SK-N-SH treated with all-trans-retinoic acid at 6 μM for 48 hours (cell line): ENCODE measurements at regions not wholly inside any gene's neighbourhood (a gene's known extent, or its start where the extent isn't known, plus 50 kb on each side); places are given as distances from the start of the nearest gene placed in this dataset.

Source experiments
- ATAC-seq: fragments of 200-7000 bp; cut with Tn5 transposase; 3 replicates; pipeline ENCODE4 v1.9.1; 2020; ENCODE audit warnings: mild to moderate bottlenecking, moderate library complexity
- ARNTL ChIP-seq: fragments of 450-650 bp; formaldehyde crosslinking; IDR thresholded peaks from 2 replicates; pipeline ENCODE4 v1.5.0; 2020; ENCODE audit warnings: low read depth, mild to moderate bottlenecking, moderate library complexity, borderline replicate concordance
- BACH2 ChIP-seq: fragments of 250-450 bp; sonication (Bioruptor Pico); IDR thresholded peaks from 2 replicates; pipeline ENCODE4 v1.9.0; 2021; ENCODE audit warnings: mild to moderate bottlenecking, borderline replicate concordance
- CSDC2 ChIP-seq: fragments of 250-450 bp; sonication (Bioruptor Pico); IDR thresholded peaks from 2 replicates; pipeline ENCODE4 v1.5.0; 2020; ENCODE audit warnings: mild to moderate bottlenecking, moderate library complexity
- ESRRG ChIP-seq: fragments of 250-450 bp; sonication (Bioruptor Pico); IDR thresholded peaks from 2 replicates; pipeline ENCODE4 v1.6.1; 2021; ENCODE audit warnings: mild to moderate bottlenecking
- GLIS3 ChIP-seq: fragments of 250-450 bp; sonication (Bioruptor Pico); IDR thresholded peaks from 2 replicates; pipeline ENCODE4 v1.5.0; 2020; ENCODE audit warnings: mild to moderate bottlenecking, moderate library complexity
- OSR1 ChIP-seq: fragments of 250-450 bp; sonication (Bioruptor Pico); IDR thresholded peaks from 2 replicates; pipeline ENCODE4 v1.8.0; 2022; ENCODE audit warnings: moderate library complexity, mild to moderate bottlenecking, inconsistent platforms
- PATZ1 ChIP-seq: fragments of 250-450 bp; sonication (Bioruptor Pico); IDR thresholded peaks from 2 replicates; pipeline ENCODE4 v1.8.0; 2020; ENCODE audit warnings: mild to moderate bottlenecking, moderate library complexity, borderline replicate concordance
- PPARA ChIP-seq: fragments of 250-450 bp; sonication (Bioruptor Pico); IDR thresholded peaks from 2 replicates; pipeline ENCODE4 v1.5.0; 2020; ENCODE audit warnings: mild to moderate bottlenecking, borderline replicate concordance
- RARB ChIP-seq: fragments of 250-450 bp; sonication (Bioruptor Pico); IDR thresholded peaks from 2 replicates; pipeline ENCODE4 v1.8.0; 2021; ENCODE audit warnings: mild to moderate bottlenecking, moderate library complexity
- SNAI2 ChIP-seq: fragments of 250-450 bp; sonication (Bioruptor Pico); IDR thresholded peaks from 2 replicates; pipeline ENCODE4 v1.5.0; 2020; ENCODE audit warnings: mild to moderate bottlenecking, moderate library complexity
- TCF4 ChIP-seq: fragments of 250-450 bp; sonication (Bioruptor Pico); IDR thresholded peaks from 2 replicates; pipeline ENCODE4 v1.8.0; 2021; ENCODE audit warnings: mild to moderate bottlenecking, moderate library complexity, borderline replicate concordance
- TOX ChIP-seq: fragments of 250-450 bp; sonication (Bioruptor Pico); IDR thresholded peaks from 2 replicates; pipeline ENCODE4 v1.8.0; 2021; ENCODE audit warnings: mild to moderate bottlenecking, moderate library complexity, borderline replicate concordance
- TSHZ2 ChIP-seq: fragments of 250-450 bp; sonication (Bioruptor Pico); IDR thresholded peaks from 2 replicates; pipeline ENCODE4 v1.5.0; 2020; ENCODE audit warnings: mild to moderate bottlenecking, moderate library complexity
- ZC3H10 ChIP-seq: fragments of 250-450 bp; sonication (Bioruptor Pico); IDR thresholded peaks from 2 replicates; pipeline ENCODE4 v1.5.1; 2021; ENCODE audit warnings: mild to moderate bottlenecking, moderate library complexity
- ZFP3 ChIP-seq: fragments of 250-450 bp; sonication (Bioruptor Pico); IDR thresholded peaks from 2 replicates; pipeline ENCODE4 v1.5.0; 2020; ENCODE audit warnings: mild to moderate bottlenecking, moderate library complexity
- ZFP30 ChIP-seq: fragments of 450-650 bp; formaldehyde crosslinking; IDR thresholded peaks from 2 replicates; pipeline ENCODE4 v1.5.0; 2022; ENCODE audit warnings: mild to moderate bottlenecking, moderate library complexity
- ZNF70 ChIP-seq: fragments of 450-650 bp; formaldehyde crosslinking; IDR thresholded peaks from 2 replicates; pipeline ENCODE4 v1.5.0; 2020; ENCODE audit warnings: mild to moderate bottlenecking, moderate library complexity
- ZNF8 ChIP-seq: fragments of 450-650 bp; formaldehyde crosslinking; IDR thresholded peaks from 2 replicates; pipeline ENCODE4 v1.5.0; 2020; ENCODE audit warnings: mild to moderate bottlenecking, moderate library complexity
- TF ChIP-seq, protein P1 (sequence below): fragments of 250-450 bp; sonication (Bioruptor Pico); IDR thresholded peaks from 2 replicates; pipeline ENCODE4 v1.8.0; 2021; ENCODE audit warnings: low read depth, mild to moderate bottlenecking, moderate library complexity, borderline replicate concordance
- TF ChIP-seq, protein P2 (sequence below): fragments of 250-450 bp; sonication (Bioruptor Pico); IDR thresholded peaks from 2 replicates; pipeline ENCODE4 v1.5.1; 2020; ENCODE audit warnings: low read depth, mild to moderate bottlenecking, moderate library complexity
- TF ChIP-seq, protein P3 (sequence below): fragments of 250-450 bp; sonication (Bioruptor Pico); IDR thresholded peaks from 2 replicates; pipeline ENCODE4 v1.5.1; 2021; ENCODE audit warnings: mild to moderate bottlenecking, moderate library complexity

DNA sequence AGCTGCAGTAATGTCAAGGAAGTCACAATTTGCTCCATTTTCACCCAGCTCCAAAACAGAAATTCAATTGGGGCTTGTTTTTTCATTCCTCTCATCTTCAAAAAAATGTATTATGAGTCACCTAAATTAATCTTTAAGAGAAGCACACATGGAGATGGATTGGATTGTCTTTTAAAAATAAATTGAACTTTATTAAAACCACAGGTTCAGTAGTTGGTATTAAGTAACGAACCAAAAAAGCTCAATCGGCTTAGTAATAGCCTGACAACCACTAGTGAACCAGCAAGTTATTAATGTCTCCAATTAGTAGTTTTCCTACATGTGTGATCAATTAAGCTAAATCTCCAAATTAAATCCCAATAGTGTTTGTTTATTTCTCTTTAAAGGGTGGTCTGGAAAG, 283.5 kb upstream of the GIMD1 start (continued):
- no peak for TF ChIP-seq PATZ1 (CRISPR knock-in tag)
- no peak for TF ChIP-seq ZFP30 (CRISPR knock-in tag)
- no peak for TF ChIP-seq ZNF70 (CRISPR knock-in tag)
- TF ChIP-seq RARB (CRISPR knock-in tag): no peak
- no peak for TF ChIP-seq ARNTL (CRISPR knock-in tag)
- TF ChIP-seq TOX: no peak
- TF ChIP-seq, all 23 proteins: peak for 0

- no peak for ATAC-seq
- TF ChIP-seq, protein P1, sequence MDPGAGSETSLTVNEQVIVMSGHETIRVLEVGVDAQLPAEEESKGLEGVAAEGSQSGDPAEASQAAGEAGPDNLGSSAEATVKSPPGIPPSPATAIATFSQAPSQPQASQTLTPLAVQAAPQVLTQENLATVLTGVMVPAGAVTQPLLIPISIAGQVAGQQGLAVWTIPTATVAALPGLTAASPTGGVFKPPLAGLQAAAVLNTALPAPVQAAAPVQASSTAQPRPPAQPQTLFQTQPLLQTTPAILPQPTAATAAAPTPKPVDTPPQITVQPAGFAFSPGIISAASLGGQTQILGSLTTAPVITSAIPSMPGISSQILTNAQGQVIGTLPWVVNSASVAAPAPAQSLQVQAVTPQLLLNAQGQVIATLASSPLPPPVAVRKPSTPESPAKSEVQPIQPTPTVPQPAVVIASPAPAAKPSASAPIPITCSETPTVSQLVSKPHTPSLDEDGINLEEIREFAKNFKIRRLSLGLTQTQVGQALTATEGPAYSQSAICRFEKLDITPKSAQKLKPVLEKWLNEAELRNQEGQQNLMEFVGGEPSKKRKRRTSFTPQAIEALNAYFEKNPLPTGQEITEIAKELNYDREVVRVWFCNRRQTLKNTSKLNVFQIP: no peak
- no peak for TF ChIP-seq OSR1 (CRISPR knock-in tag)
- TF ChIP-seq ZFP3 (CRISPR knock-in tag): no peak
- no peak for TF ChIP-seq PATZ1 (CRISPR knock-in tag)
- TF ChIP-seq ESRRG (CRISPR knock-in tag): no peak
- TF ChIP-seq PPARA: no peak
- no peak for TF ChIP-seq GLIS3 (CRISPR knock-in tag)
- no peak for TF ChIP-seq CSDC2 (CRISPR knock-in tag)
- no peak for TF ChIP-seq SNAI2 (CRISPR knock-in tag)
- no peak for TF ChIP-seq ZFP30 (CRISPR knock-in tag)
- TF ChIP-seq RARB (CRISPR knock-in tag): no peak
- TF ChIP-seq TSHZ2: no peak
- no peak for TF ChIP-seq ZC3H10 (CRISPR knock-in tag)
- TF ChIP-seq, protein P2, sequence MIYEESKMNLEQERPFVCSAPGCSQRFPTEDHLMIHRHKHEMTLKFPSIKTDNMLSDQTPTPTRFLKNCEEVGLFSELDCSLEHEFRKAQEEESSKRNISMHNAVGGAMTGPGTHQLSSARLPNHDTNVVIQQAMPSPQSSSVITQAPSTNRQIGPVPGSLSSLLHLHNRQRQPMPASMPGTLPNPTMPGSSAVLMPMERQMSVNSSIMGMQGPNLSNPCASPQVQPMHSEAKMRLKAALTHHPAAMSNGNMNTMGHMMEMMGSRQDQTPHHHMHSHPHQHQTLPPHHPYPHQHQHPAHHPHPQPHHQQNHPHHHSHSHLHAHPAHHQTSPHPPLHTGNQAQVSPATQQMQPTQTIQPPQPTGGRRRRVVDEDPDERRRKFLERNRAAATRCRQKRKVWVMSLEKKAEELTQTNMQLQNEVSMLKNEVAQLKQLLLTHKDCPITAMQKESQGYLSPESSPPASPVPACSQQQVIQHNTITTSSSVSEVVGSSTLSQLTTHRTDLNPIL (CRISPR knock-in tag): no peak
- no peak for TF ChIP-seq ZNF70 (CRISPR knock-in tag)
- TF ChIP-seq, protein P3, sequence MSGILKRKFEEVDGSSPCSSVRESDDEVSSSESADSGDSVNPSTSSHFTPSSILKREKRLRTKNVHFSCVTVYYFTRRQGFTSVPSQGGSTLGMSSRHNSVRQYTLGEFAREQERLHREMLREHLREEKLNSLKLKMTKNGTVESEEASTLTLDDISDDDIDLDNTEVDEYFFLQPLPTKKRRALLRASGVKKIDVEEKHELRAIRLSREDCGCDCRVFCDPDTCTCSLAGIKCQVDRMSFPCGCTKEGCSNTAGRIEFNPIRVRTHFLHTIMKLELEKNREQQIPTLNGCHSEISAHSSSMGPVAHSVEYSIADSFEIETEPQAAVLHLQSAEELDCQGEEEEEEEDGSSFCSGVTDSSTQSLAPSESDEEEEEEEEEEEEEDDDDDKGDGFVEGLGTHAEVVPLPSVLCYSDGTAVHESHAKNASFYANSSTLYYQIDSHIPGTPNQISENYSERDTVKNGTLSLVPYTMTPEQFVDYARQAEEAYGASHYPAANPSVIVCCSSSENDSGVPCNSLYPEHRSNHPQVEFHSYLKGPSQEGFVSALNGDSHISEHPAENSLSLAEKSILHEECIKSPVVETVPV: no peak
- TF ChIP-seq ARNTL (CRISPR knock-in tag): no peak
- TF ChIP-seq TCF4: no peak
- TF ChIP-seq BACH2 (CRISPR knock-in tag): no peak
- TF ChIP-seq ZNF8: no peak
These were observed 282.1 kb upstream of the GIMD1 start for GRCh38 chr4:106650701-106651100.

DNA sequence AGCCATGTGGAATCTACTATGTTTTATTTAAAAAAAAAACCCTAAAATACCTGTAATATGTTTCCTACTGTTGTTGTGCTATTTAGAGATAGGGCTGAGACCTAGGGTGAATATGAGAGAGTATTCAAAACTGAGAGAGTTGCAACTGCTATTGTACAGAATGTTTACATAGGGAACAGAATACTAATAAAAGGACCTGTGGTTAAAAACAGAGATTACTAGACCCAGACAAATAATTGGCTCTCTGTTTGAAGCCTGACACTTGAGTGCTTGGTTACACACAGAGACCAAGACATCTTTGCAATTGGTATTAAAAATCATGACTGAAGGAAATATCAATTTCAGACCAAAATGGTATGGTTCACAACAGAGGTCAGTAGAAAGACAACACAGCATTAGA, 278.9 kb upstream of the GIMD1 start:
- ATAC-seq: no peak
- TF ChIP-seq GLIS3 (CRISPR knock-in tag) (no peak), BACH2 (CRISPR knock-in tag) (no peak), ZNF70 (CRISPR knock-in tag) (no peak), ESRRG (CRISPR knock-in tag) (no peak), ZNF8 (no peak), ARNTL (CRISPR knock-in tag) (no peak), RARB (CRISPR knock-in tag) (no peak)
- TF ChIP-seq, protein P1: no peak
- TF ChIP-seq, all 23 proteins: peak for 0
